ENCODE measurements at regions not wholly inside any gene's neighbourhood (a gene's known extent, or its start where the extent isn't known, plus 50 kb on each side); places are given as distances from the start of the nearest gene placed in this dataset.

DNA sequence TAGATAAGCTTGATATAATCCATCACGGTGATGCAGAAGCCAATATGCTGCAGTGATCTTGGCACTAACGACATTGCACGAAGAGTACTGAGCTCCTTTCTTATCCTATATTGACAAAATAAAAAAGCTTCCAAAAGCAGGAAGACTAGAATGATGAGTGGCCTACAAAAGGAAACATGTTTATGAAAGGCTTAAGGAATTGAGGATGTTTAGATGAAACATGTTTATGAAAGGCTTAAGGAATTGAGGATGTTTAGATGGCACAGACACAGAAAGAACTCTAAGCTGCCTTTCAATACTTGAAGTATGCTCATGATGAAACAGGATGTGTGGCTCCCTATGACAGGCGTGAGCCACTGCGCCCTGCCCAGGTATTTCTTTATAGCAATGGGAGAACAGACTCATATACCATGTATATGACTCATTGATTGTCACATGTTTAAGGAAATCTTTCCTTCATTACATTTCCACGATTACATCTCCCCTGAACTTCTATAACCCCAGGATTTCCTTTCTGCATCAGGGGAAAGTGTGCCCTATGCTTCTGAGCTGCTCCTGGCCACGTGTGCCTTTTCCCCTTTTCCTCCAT is 690.8 kb upstream of the ARGLU1 start:
- TF ChIP-seq, protein P1, sequence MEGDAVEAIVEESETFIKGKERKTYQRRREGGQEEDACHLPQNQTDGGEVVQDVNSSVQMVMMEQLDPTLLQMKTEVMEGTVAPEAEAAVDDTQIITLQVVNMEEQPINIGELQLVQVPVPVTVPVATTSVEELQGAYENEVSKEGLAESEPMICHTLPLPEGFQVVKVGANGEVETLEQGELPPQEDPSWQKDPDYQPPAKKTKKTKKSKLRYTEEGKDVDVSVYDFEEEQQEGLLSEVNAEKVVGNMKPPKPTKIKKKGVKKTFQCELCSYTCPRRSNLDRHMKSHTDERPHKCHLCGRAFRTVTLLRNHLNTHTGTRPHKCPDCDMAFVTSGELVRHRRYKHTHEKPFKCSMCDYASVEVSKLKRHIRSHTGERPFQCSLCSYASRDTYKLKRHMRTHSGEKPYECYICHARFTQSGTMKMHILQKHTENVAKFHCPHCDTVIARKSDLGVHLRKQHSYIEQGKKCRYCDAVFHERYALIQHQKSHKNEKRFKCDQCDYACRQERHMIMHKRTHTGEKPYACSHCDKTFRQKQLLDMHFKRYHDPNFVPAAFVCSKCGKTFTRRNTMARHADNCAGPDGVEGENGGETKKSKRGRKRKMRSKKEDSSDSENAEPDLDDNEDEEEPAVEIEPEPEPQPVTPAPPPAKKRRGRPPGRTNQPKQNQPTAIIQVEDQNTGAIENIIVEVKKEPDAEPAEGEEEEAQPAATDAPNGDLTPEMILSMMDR (IDR thresholded peaks at IDR 0.05) = no peak
- TF ChIP-seq POLR2A (IDR thresholded peaks at IDR 0.05) = no peak

Data from thyroid gland (tissue), 4 donors.